A673 (cell line): ENCODE measurements at regions not wholly inside any gene's neighbourhood (a gene's known extent, or its start where the extent isn't known, plus 50 kb on each side); places are given as distances from the start of the nearest gene placed in this dataset.

Source experiments
- BruUV-seq: library from RNA; stranded (reverse); fragments of 400-500 nt; replicated peaks from 2 replicates; lab custom pipeline; 2021; lab: Mats Ljungman, UMichigan
- CTCF ChIA-PET: fragments of 300-600 bp; sonication (Branson Sonifier 250); formaldehyde crosslinking; loops from one replicate; lab custom pipeline; 2022; ENCODE audit warnings: antibody characterized with exemption; lab: Charles Lee
- POLR2A ChIA-PET: fragments of 300-600 bp; sonication (Branson Sonifier 250); formaldehyde crosslinking; loops from one replicate; lab custom pipeline; 2022; ENCODE audit warnings: antibody characterized with exemption; ENCODE audit not compliant: low non-redundant PET; lab: Charles Lee
- DNase-seq: peaks from one replicate; pipeline ENCODE4 v3.0.0-alpha.2; 2015; ENCODE audit warnings: low spot score
- H3K27ac ChIP-seq: fragments of 200-600 bp; sonication (generic); 2 replicates; pipeline ENCODE4 v1.5.1; 2016; ENCODE audit warnings: mixed run types, low read depth, mild to moderate bottlenecking, mixed read lengths, antibody characterized with exemption, low read length; ENCODE audit not compliant: poor library complexity, severe bottlenecking
- H3K27me3 ChIP-seq: fragments of 200-600 bp; sonication (generic); replicated peaks from 2 replicates; pipeline ENCODE4 v1.6.1; 2017; ENCODE audit warnings: mixed run types, low read depth, mild to moderate bottlenecking, mixed read lengths, antibody characterized with exemption, low read length; ENCODE audit not compliant: insufficient read depth, poor library complexity
- H3K36me3 ChIP-seq: fragments of 200-600 bp; sonication (generic); 2 replicates; pipeline ENCODE4 v1.6.1; 2016; ENCODE audit warnings: mixed run types, mild to moderate bottlenecking, mixed read lengths, antibody characterized with exemption, low read length; ENCODE audit not compliant: insufficient read depth, poor library complexity, severe bottlenecking
- H3K4me1 ChIP-seq: fragments of 200-600 bp; sonication (generic); 2 replicates; pipeline ENCODE4 v1.6.1; 2017; ENCODE audit warnings: mixed run types, mild to moderate bottlenecking, mixed read lengths, antibody characterized with exemption, low read length; ENCODE audit not compliant: insufficient read depth, poor library complexity, severe bottlenecking
- H3K4me3 ChIP-seq: fragments of 200-600 bp; sonication (generic); 2 replicates; pipeline ENCODE4 v1.5.1; 2016; ENCODE audit warnings: low read depth, mixed run types, mild to moderate bottlenecking, mixed read lengths, low read length; ENCODE audit not compliant: poor library complexity, severe bottlenecking
- H3K9me3 ChIP-seq: fragments of 200-600 bp; sonication (generic); 2 replicates; pipeline ENCODE4 v1.6.1; 2016; ENCODE audit warnings: mixed run types, low read depth, mild to moderate bottlenecking, mixed read lengths, antibody characterized with exemption, low read length; ENCODE audit not compliant: poor library complexity, severe bottlenecking
- EZH2 ChIP-seq: fragments of 200-600 bp; sonication (generic); IDR thresholded peaks from 2 replicates; pipeline ENCODE4 v1.6.1; 2017; ENCODE audit warnings: borderline replicate concordance, low read depth, mild to moderate bottlenecking, mixed read lengths, antibody characterized with exemption, low read length; ENCODE audit not compliant: poor library complexity, severe bottlenecking
- intact Hi-C: fragments of 100-400 bp; cut with micrococcal nuclease; formaldehyde crosslinking; loops from one replicate; pipeline ENCODE4 v1.10.0; 2022; ENCODE audit not compliant: unreplicated experiment
- TF ChIP-seq, protein P1 (sequence below): fragments of 300-800, 200-600 bp; sonication (generic); conservative IDR thresholded peaks from 2 replicates; pipeline ENCODE4 v1.5.1; 2017; ENCODE audit warnings: low read depth, mild to moderate bottlenecking, antibody characterized with exemption, low read length, moderate library complexity, mixed read lengths

DNA sequence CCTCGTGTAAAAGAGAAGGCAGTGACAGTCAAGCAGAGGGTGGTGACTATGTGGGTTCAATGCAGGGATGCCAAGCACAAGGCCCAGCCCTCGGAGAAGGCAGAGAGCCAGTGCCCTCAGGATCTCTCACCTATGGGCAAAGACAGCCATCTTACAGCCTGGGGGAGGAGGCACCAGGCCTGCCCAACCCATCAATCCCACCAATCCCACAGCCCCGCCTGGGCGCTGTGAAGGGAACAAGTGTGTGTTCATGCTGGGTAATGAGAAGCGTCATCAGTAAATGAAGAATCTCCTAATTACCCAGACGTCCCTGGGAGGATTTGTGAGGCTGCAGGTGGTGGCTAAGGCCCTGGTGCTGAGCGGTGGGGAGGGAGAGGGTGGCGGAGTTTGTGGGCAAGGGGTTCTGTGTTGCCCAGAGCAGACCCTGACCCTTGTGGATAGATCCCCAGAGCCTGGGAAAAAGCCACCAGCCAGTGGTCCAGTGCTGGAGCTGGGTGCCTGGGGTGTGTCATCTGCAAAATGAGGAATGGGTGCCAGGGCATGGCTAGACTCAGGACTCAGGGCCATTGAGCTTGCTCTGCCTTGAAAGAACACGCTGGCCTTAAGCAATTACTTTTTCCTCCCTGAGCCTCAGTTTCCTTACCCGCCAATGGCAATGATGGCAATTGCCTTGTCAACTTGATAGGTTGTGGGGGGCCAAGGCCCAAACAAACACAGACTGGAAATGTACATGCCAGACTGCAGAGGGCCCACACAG lies 128.1 kb upstream of the UNC5B start:
- no peaks in the 10 kb centered on the region for H3K36me3 ChIP-seq
- no peaks in the 10 kb centered on the region for H3K9me3 ChIP-seq
- no TSS peak for BruUV-seq
- POLR2A ChIA-PET: no interaction called here
- no peaks in the 10 kb centered on the region for H3K27me3 ChIP-seq
- intact Hi-C loops: no loop called here
- DNase-seq: no peak
- CTCF ChIA-PET: no interaction called here
- H3K4me1 ChIP-seq: no peaks in the 10 kb centered on the region
- no peak overlapping the region for H3K27ac ChIP-seq
- TF ChIP-seq EZH2: no peak
- TF ChIP-seq, protein P1, sequence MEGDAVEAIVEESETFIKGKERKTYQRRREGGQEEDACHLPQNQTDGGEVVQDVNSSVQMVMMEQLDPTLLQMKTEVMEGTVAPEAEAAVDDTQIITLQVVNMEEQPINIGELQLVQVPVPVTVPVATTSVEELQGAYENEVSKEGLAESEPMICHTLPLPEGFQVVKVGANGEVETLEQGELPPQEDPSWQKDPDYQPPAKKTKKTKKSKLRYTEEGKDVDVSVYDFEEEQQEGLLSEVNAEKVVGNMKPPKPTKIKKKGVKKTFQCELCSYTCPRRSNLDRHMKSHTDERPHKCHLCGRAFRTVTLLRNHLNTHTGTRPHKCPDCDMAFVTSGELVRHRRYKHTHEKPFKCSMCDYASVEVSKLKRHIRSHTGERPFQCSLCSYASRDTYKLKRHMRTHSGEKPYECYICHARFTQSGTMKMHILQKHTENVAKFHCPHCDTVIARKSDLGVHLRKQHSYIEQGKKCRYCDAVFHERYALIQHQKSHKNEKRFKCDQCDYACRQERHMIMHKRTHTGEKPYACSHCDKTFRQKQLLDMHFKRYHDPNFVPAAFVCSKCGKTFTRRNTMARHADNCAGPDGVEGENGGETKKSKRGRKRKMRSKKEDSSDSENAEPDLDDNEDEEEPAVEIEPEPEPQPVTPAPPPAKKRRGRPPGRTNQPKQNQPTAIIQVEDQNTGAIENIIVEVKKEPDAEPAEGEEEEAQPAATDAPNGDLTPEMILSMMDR: no peak
- H3K4me3 ChIP-seq: no peak overlapping the region

DNA sequence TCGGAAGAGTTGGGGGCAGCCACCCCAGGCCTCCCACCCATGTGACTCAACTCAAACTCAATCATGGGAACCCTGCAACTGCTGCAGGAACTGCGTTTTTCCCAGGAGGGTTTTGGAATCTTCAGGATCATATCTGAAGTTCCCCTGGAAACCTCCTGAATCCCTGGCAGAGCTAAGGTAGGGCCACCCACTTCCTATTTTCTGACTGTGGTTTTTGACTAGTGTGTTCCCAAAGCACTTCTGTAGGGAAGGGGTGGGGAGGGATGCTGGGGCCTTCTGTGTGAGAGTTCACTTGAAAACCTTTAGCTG lies 127.6 kb upstream of the UNC5B start:
- no peaks in the 10 kb centered on the region for H3K9me3 ChIP-seq
- H3K4me3 ChIP-seq: no peak overlapping the region
- no peak overlapping the region for H3K27ac ChIP-seq
- POLR2A ChIA-PET: no interaction called here
- no peaks in the 10 kb centered on the region for H3K27me3 ChIP-seq
- CTCF ChIA-PET: no interaction called here
- no peaks in the 10 kb centered on the region for H3K36me3 ChIP-seq
- no peak for TF ChIP-seq EZH2
- TF ChIP-seq, protein P1: no peak
- DNase-seq: no peak
- intact Hi-C loops: no loop called here
- BruUV-seq: no TSS peak
- H3K4me1 ChIP-seq: no peaks in the 10 kb centered on the region

DNA sequence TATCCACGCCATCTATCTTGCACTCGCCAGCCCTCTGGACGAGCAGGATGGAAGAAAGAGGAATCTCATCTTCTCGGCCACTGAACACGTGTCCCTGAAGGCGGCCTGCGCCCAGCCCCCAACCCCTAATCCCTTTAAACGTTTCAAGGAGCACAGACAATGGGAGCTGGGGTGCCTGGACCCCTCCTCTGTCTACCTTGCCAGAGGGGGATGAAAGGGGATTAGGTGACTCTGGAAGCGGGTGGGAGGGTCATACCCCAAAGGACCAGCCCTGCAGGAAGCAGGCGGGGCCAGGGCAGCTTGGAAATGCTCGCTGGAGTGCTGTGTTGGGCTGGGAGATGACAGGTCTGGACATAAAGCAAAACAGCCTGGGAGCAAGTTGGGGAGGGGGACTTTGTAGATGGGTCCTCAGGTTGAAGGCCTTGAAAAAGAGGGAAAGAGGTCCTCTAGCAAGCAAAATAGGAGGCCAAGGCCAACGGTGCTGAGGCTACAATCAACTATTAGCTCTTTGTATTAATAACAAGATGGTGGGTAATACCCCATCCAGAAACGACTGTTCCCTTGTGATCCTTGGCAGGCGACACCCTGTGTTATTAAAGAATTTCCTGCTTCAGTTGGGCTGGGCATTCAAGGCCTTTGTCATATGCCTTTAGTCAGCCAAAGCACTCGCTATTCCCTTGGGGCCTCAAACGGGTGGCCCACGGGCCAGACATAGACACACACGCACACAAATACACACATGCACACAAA lies 126.5 kb upstream of the UNC5B start:
- Histone ChIP-seq H3K27ac (no peak overlapping the region), H3K4me3 (no peak overlapping the region), H3K27me3 (no peaks in the 10 kb centered on the region), H3K9me3 (no peaks in the 10 kb centered on the region), H3K4me1 (no peaks in the 10 kb centered on the region), H3K36me3 (no peaks in the 10 kb centered on the region)
- no peak for TF ChIP-seq EZH2
- TF ChIP-seq, protein P1: no peak
- no peak for DNase-seq
- POLR2A ChIA-PET: no interaction called here
- no TSS peak for BruUV-seq
- CTCF ChIA-PET: no interaction called here
- intact Hi-C loops: no loop called here
